ENCODE measurements at regions not wholly inside any gene's neighbourhood (a gene's known extent, or its start where the extent isn't known, plus 50 kb on each side); places are given as distances from the start of the nearest gene placed in this dataset.
"Not testable (repeated sequence)": the region's sequence is repeated elsewhere in the genome, so short reads cannot be mapped to it uniquely, and the experiment has no call there.

DNA sequence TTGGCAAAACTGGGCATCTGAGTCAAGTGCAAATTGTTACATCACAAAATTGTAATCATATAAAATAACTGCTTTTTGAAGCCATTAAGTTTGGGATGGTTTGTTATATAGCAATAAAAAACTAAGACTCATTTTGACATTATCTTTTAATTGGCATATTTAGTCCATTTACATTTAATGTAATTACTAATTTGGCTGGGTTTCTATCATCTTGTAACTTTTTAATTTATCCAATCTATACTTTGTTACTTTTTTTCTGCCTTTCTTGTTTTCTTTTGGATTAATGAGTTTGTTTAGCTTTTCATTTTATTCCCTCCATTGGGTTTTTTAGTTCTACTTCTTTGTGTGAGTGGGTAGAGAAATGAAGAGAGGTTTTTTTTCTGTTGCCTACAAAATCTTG, 76.3 kb downstream of the DRAM2 start:
- no peak for DNase-seq

DNA sequence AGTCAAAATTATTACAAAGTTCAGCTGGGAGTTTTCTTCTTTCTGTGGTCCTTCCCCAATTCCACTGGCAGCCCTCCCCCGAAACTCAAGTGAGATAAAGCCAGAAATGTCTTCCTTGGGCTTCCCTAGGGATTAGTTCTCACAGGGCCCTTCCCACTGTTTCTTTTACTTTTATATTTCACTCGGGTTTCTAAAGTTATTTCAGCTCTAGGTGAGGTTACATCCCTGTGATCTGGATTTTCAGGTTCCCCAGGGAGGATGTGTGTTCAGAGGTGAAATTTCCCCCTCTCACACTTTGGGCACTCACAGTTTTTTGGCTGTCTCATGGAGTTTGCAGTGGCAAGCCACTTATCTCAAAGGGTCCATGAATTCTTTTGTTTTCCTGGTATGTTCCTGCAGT, 77.3 kb downstream of the DRAM2 start:
- no peak for DNase-seq

DNA sequence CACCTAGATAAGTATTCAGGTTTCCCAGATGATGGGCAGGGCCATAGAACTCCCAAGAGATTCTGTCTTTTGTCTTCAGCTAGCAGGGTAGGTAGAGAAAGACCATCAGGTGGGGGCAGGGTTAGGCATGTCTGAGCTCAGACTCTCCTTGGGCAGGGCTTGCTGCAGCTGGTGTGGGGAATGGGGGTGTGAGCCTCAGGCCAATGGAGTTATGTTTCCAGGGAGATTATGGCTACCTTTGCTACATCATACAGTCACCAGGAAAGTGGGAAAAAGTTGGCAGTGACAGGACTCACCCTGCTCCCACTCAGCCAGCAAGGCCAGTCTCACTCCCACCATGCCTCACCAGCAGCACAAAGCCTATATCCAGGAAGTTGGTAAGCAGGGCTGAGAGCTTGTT, 77.8 kb downstream of the DRAM2 start:
- no peak for DNase-seq

DNA sequence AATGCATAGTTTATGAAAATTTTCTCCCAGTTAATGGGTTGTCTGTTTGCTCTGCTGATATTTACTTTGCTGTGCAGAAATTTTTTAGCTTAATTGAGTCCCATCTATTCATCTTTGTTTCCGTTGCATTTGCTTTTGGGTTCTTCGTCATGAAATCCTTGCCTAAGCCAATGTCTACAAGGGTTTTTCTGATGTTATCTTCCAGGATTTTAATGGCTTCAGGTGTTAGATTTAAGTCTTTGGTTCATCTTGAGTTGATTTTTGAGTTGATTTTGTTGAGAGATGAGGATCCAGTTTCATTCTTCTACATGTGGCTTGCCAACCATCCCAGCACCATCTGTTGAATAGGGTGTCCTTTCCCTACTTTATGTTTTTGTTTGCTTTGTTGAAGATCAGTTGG, 85.2 kb downstream of the DRAM2 start:
- DNase-seq, result no peak

DNA sequence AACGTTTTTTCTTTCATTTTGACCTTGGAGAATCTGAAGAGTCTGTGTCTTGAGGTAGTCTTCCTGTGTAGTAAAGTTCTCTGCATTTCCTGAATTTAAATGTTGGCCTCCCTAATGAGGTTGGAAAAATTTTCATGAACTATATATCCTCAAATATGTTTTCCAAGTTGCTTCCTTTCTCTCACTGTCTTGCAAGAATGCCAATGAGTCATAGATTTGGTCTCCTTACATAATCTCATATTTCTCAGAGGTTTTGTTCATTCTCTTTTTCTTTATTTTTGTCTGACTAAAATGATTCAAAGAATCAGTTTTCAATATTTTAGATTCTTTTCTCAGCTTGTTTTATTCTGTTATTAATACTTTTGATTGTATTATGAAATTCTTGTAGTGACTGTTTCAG, 87.6 kb downstream of the DRAM2 start:
- DNase-seq, result no peak

DNA sequence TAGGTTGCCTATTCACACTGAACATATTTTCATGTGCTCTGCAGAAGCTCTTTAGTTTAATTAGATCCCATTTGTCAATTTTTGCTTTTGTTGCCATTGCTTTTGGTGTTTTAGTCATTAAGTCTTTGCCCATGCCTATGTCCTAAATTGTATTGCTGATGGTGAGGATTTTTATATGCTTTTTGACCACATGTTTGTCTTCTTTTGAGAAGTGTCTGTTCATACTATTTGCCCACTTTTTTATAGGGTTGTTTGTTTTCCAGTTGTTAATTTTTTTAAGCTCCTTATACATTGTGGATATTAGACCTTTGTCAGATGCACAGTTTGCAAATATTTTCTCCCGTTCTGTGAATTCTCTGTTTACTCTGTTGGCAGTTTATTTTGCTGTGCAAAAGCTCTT, 84.5 kb upstream of the LRIF1 start:
- DNase-seq, result not testable (repeated sequence)

DNA sequence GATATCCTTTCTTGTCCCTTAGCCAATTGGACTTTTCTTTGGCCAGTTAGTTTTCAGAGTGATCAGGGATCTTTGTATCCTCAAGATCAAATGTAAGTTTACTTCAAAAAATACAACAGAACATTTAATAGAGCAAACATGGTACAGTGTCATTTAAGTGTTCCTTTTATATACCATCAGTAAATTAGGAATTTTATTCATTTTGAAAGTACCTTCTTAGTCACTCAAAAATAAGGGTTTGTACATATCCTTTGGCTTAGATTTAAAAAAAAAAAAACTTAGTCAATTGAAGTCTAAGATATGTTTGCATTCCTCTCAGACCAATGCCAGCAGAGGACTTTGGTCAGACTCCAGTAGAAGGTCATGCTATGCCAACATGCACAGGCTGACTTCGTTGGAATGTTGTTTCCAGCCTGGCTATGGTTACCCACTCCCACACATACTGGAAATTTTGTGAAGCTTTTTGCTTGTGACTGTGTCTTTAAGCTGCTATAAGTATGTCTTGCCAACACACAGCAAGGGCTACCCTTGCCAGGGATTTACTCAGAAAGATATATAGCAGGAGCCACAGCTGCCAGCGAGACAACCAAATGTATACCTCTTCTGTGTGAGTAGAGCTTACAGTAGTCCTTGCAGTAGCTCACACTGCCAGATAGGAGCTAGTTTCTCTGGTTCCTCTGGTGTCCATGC, 81.5 kb upstream of the LRIF1 start:
- DNase-seq, result no peak

DNA sequence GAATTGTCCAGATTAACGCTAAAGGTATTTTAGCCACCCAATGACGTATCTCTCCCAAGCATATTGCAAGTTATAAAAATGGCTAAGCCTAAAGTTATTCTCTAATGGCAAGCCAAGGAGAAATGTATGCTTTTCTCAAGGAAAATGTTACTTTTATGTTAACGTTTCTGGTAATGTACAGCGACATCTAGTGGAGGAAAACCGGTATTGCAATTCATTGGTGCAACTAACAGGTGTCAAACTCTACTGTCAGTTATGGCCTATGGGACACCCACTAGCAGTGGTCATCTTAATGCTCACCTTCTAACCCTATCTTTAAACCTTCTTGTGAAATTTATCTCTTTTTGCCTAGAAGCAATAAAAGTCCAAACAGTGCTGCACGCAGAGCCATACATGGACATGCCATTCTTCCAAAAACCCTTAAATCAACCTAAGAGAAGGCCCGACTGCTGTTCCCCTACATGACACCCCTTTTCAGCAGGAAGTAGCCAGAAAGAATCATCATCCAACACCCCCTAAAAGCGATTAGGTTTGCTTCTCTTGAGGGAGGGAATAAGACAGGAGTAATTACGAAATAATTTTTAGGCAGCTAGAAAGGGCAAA, 68.7 kb upstream of the LRIF1 start:
- peak; percentile 31 to 59 for DNase-seq

DNA sequence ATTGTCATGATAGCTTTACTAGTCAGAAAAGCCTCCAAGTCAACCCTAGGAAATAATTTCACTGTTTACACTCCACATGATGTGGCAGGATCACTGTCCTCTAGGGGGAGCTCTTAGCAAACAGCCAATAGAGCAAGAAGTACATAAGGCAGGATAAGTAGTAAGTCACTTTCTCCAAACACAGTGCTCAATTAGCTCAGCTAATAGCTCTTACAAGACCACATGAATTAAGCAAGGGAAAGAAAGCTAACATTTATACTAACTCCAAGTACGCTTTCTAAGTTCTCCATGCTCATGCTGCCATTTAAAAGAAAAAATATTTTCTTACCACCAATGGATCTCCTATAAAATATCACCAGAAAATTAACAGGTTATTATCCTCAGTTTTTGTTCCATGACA, 66.9 kb upstream of the LRIF1 start:
- peak; percentile 68 to 76 for DNase-seq

DNA sequence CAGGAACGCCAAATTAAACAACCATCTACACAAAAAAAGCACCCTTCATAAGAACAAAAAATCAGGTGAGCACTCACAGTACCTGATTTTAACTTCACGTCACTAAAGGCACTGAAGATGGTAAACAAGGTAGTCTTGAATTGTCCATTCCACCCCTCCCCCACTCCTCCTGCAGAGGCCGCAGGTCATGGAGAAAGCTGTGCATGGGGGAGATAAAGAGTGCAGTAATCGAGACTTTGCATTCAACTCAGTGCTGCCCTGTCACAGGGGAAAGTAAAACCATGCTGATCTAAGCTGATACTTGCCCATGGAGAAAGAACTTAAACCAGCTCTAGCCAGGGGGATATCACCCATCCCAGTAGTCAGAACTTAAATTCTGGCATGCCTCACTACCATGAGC, 61.4 kb upstream of the LRIF1 start:
- no peak for DNase-seq

DNA sequence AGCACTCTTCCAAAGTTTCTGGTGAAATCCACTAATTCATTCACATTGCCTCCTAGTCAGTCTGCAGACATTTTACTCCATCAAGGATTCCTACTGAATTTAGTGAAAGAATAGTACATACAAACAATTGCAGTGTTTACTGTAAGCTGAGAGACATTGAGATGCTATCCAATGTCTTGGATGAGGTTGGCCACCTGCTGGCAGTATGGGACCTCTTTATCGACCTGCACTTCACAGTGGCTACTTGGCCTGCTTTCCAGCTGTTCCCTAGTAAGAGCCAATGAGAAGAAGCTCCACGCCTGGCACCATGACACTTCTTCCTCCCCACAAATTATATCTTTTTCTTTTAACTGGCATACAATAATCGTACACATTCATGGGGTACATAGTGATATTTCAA, 51.5 kb upstream of the LRIF1 start:
- DNase-seq, result no peak

Measured in AML-193 (cell line).